HG03095 (cell line): ENCODE measurements at regions not wholly inside any gene's neighbourhood (a gene's known extent, or its start where the extent isn't known, plus 50 kb on each side); places are given as distances from the start of the nearest gene placed in this dataset.

Experiments used
- ATAC-seq: cut with Tn5 transposase; IDR thresholded peaks from one replicate; pipeline ENCODE4 v1.9.1; 2021; ENCODE audit warnings: moderate library complexity; ENCODE audit not compliant: unreplicated experiment

- no peak for ATAC-seq
Observed at GRCh38 chr4:89373394-89373793, 65.8 kb upstream of the GPRIN3 start.

GRCh38 chr4:89371614-89372013 is 64.0 kb upstream of the GPRIN3 start:
- ATAC-seq: no peak

GRCh38 chr4:89369581-89369980 is 62.0 kb upstream of the GPRIN3 start:
- ATAC-seq: no peak

- ATAC-seq: no peak
Observed at GRCh38 chr4:89368861-89369260, 61.3 kb upstream of the GPRIN3 start.

- ATAC-seq: no peak
Observed at GRCh38 chr4:89365776-89366175, 58.2 kb upstream of the GPRIN3 start.

GRCh38 chr4:89365375-89365774 is 57.8 kb upstream of the GPRIN3 start:
- ATAC-seq: no peak

GRCh38 chr4:89364541-89364940 is 56.9 kb upstream of the GPRIN3 start:
- no peak for ATAC-seq

GRCh38 chr4:89363786-89364185 is 56.2 kb upstream of the GPRIN3 start:
- ATAC-seq: no peak

- ATAC-seq: no peak
Observed at GRCh38 chr4:89358935-89359638, 51.5 kb upstream of the GPRIN3 start.

GRCh38 chr4:89357787-89358186 is 50.2 kb upstream of the GPRIN3 start:
- no peak for ATAC-seq
